ENCODE measurements at regions not wholly inside any gene's neighbourhood (a gene's known extent, or its start where the extent isn't known, plus 50 kb on each side); places are given as distances from the start of the nearest gene placed in this dataset.
"Not testable (repeated sequence)": the region's sequence is repeated elsewhere in the genome, so short reads cannot be mapped to it uniquely, and the experiment has no call there.

DNA sequence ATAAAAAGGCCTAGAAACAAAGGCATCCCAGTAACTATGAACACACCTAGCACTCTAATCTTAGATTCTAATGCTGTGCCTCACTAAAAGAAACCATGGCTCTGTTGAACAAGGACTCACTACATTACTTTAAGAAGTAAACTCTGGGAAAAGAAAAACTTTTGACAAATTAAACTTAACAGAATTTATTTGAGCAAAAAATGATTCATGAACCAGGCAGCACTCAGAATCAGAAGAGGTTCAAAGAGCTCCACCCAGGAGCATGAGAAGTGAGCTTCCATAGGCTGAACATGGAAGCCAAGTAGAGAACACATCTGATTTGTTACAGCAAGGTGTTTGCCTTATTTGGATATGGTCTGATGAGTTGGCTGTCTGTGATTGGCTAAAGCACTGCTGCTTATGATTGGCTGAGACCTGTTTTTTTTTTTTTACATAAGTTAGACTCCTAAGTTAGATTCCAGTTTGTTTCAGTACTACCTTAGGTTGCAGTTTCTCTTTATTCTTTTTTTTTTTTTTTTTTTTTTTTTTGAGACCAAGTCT lies 343.6 kb upstream of the SASH1 start:
- H3K9me3 ChIP-seq = peaks cover 0 to 5% (median 0%) of the 10 kb centered on the region in 11 donors
- DNase-seq (no peak), ATAC-seq (no peak)
- H3K27ac ChIP-seq = no peak overlapping the region
- TF ChIP-seq, protein P1, sequence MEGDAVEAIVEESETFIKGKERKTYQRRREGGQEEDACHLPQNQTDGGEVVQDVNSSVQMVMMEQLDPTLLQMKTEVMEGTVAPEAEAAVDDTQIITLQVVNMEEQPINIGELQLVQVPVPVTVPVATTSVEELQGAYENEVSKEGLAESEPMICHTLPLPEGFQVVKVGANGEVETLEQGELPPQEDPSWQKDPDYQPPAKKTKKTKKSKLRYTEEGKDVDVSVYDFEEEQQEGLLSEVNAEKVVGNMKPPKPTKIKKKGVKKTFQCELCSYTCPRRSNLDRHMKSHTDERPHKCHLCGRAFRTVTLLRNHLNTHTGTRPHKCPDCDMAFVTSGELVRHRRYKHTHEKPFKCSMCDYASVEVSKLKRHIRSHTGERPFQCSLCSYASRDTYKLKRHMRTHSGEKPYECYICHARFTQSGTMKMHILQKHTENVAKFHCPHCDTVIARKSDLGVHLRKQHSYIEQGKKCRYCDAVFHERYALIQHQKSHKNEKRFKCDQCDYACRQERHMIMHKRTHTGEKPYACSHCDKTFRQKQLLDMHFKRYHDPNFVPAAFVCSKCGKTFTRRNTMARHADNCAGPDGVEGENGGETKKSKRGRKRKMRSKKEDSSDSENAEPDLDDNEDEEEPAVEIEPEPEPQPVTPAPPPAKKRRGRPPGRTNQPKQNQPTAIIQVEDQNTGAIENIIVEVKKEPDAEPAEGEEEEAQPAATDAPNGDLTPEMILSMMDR (IDR thresholded peaks at IDR 0.05) = no peak
- intact Hi-C loops (cut with DNase I) = no loop called here
- H3K4me3 ChIP-seq = no peak overlapping the region
- H3K27me3 ChIP-seq = no peaks in the 10 kb centered on the region
- no peaks in the 10 kb centered on the region for H3K36me3 ChIP-seq
- no peaks in the 10 kb centered on the region for H3K4me1 ChIP-seq

GRCh38 chr6:148001844-148002642 lies 340.6 kb upstream of the SASH1 start:
- no peaks in the 10 kb centered on the region for H3K27me3 ChIP-seq
- TF ChIP-seq, protein P1 (IDR thresholded peaks at IDR 0.05) = no peak
- peaks cover 0 to 5% (median 0%) of the 10 kb centered on the region in 11 donors for H3K9me3 ChIP-seq
- intact Hi-C loops (cut with DNase I) = no loop called here
- no peaks in the 10 kb centered on the region for H3K36me3 ChIP-seq
- ATAC-seq (no peak), DNase-seq (no peak)
- H3K4me3 ChIP-seq = no peak overlapping the region
- WGBS, 2 donors = 74 to 80% methylated on average over 7 of the region's 7 CpGs
- H3K4me1 ChIP-seq = no peaks in the 10 kb centered on the region
- no peak overlapping the region for H3K27ac ChIP-seq

- Histone ChIP-seq H3K36me3 (no peaks in the 10 kb centered on the region), H3K4me1 (no peaks in the 10 kb centered on the region), H3K27me3 (no peaks in the 10 kb centered on the region), H3K27ac (no peak overlapping the region), H3K9me3 (peaks cover 0 to under 1% (median 0%) of the 10 kb centered on the region in 11 donors), H3K4me3 (no peak overlapping the region)
- 74 to 77% methylated on average over 3 of the region's 3 CpGs for WGBS, 2 donors
- DNase-seq = no peak
- TF ChIP-seq, protein P1 (IDR thresholded peaks at IDR 0.05) = no peak
- no peak for ATAC-seq
- intact Hi-C loops (cut with DNase I) = no loop called here
Measured at GRCh38 chr6:148004651-148005050, 338.0 kb upstream of the SASH1 start.

DNA sequence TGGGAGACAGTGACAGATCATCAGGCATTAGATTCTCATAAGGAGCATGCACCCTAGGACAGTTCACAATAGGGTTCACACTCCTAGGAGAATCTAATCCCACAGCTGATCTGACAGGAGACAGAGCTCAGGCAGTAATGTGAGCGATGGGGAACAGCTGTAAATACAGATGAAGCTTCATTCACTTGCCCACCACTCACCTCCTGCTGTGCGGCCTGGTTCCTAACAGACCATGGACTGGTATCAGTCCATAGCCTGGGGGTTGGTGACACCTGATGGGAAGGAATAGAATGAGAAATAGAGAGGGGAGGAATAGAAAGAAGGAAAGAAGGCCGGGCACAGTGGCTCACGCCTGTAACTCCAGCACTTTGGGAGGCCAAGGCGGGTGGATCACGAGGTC lies 336.8 kb upstream of the SASH1 start:
- intact Hi-C loops (cut with DNase I) = no loop called here
- ATAC-seq (no peak), DNase-seq (no peak)
- WGBS, 2 donors = 87 to 89% methylated on average over 6 of the region's 6 CpGs
- H3K4me1 ChIP-seq = no peaks in the 10 kb centered on the region
- H3K27ac ChIP-seq = no peak overlapping the region
- TF ChIP-seq, protein P1 (IDR thresholded peaks at IDR 0.05) = no peak
- no peak overlapping the region for H3K4me3 ChIP-seq
- no peaks in the 10 kb centered on the region for H3K27me3 ChIP-seq
- peaks cover 0 to 12% (median 7%) of the 10 kb centered on the region in 11 donors for H3K9me3 ChIP-seq
- no peaks in the 10 kb centered on the region for H3K36me3 ChIP-seq

GRCh38 chr6:148010516-148010915 lies 332.1 kb upstream of the SASH1 start:
- intact Hi-C loops (cut with DNase I); H3K4me1 ChIP-seq; H3K4me3 ChIP-seq; DNase-seq; H3K36me3 ChIP-seq; H3K27me3 ChIP-seq; H3K27ac ChIP-seq; ATAC-seq: not testable (repeated sequence)
- H3K9me3 ChIP-seq = peaks cover 0 to 30% (median 8%) of the 10 kb centered on the region in 11 donors

All from heart right ventricle (tissue), 16 donors.